Right cardiac atrium (tissue), 5 donors: ENCODE measurements at regions not wholly inside any gene's neighbourhood (a gene's known extent, or its start where the extent isn't known, plus 50 kb on each side); places are given as distances from the start of the nearest gene placed in this dataset.

ENCODE experiments used
- ATAC-seq, 2 donors: fragments of 200-7000 bp; cut with Tn5 transposase; one replicate each; pipeline versions ENCODE4 v1.8.0 to v1.9.1; 2020; ENCODE audit warnings: moderate library complexity in 2 of 2, mild to moderate bottlenecking in 1 of 2
- DNase-seq, 3 donors: peaks; one replicate each; pipeline ENCODE4 v3.0.0-alpha.2; 2020
- H3K27ac ChIP-seq: one replicate; pipeline ENCODE4 v1.5.1; 2013; ENCODE audit warnings: mild to moderate bottlenecking, low read length, control low read depth, moderate library complexity
- H3K27me3 ChIP-seq: one replicate; pipeline ENCODE4 v1.6.1; 2013; ENCODE audit not compliant: control insufficient read depth, insufficient read depth
- H3K4me1 ChIP-seq: one replicate; pipeline ENCODE4 v1.6.1; 2013; ENCODE audit warnings: low read length; ENCODE audit not compliant: control insufficient read depth, insufficient read depth
- H3K4me3 ChIP-seq: one replicate; pipeline ENCODE4 v1.5.1; 2013; ENCODE audit warnings: low read length, control low read depth
- H3K9me3 ChIP-seq: one replicate; pipeline ENCODE4 v1.6.1; 2013; ENCODE audit warnings: low read length; ENCODE audit not compliant: control insufficient read depth
- whole genome bisulfite sequencing: extraction: QIAGEN DNeasy Blood & Tissue Kit; methylation state at CpG from one replicate; pipeline ENCODE4 v1.1.7; 2013; 5-methylcytosine and 5-hydroxymethylcytosine counted together
- intact Hi-C, 4 donors: fragments of 100-400 bp; cut with DNase I; formaldehyde crosslinking; loops; one replicate each; pipeline versions ENCODE4 v1.11.0 to v1.14.0; 2022 to 2023
- donor health status: healthy with polysubstance abuse.
- donor health status: DM: no; HTN: yes; CAD: no.
- donor health status: DM: no; HTN: no; CAD: no.
- donor health status: DM: no; HTN: yes; CAD: no; lungs with severe emphysema.
- donor health status: DM: yes; HTN: yes; CAD: no.

DNA sequence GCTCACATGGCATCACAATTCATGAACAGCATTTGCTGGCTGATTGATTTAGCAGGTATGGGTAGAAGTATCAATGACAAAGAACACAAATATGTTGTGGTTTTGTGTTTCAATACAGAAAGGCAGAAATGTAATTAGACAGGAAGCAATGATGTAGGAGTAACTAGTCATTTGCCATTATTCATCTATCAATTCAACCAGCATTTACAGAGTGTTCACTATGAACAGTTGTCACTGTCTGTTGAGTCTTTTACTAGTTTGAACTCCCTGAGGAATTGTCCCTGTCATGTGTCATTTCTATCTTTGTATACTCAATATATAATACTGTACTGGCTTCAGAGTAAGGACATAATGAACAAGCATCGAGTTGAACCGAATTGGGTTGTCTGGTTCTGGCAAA, 51.5 kb upstream of the ARHGAP24 start:
- no peak overlapping the region for H3K4me3 ChIP-seq
- DNase-seq (no peak), ATAC-seq (no peak)
- H3K4me1 ChIP-seq = peaks cover 3% of the 10 kb centered on the region
- intact Hi-C loops = no loop called here
- no peaks in the 10 kb centered on the region for H3K27me3 ChIP-seq
- 79% methylated on average over 2 of the region's 2 CpGs for WGBS
- H3K9me3 ChIP-seq = no peaks in the 10 kb centered on the region
- H3K27ac ChIP-seq = no peak overlapping the region
